HL-60 (cell line): ENCODE measurements at regions not wholly inside any gene's neighbourhood (a gene's known extent, or its start where the extent isn't known, plus 50 kb on each side); places are given as distances from the start of the nearest gene placed in this dataset.

Experiments used
- DNase-seq, 2 experiments: peaks; one replicate each; pipeline ENCODE4 v3.0.0-alpha.2; 2010 to 2020; ENCODE audit warnings: low read depth in 1 of 2, low spot score in 1 of 2
- H3K27ac ChIP-seq: fragments of 250-450 bp; sonication (Bioruptor Pico); replicated peaks from 2 replicates; pipeline ENCODE4 v1.5.1; 2020; ENCODE audit warnings: mild to moderate bottlenecking, moderate library complexity
- H3K27me3 ChIP-seq: fragments of 250-450 bp; sonication (Bioruptor Pico); 2 replicates; pipeline ENCODE4 v1.5.1; 2021; ENCODE audit warnings: mild to moderate bottlenecking, moderate library complexity; ENCODE audit not compliant: insufficient read depth, poor library complexity, severe bottlenecking
- H3K4me3 ChIP-seq: replicated peaks from 2 replicates; pipeline ENCODE4 v1.5.1; 2011; ENCODE audit warnings: mild to moderate bottlenecking, control low read depth, low read length; ENCODE audit not compliant: insufficient read depth
- CTCF ChIP-seq: IDR thresholded peaks from one replicate; pipeline ENCODE4 v1.5.1; 2011; ENCODE audit warnings: low read length, control low read depth, inconsistent platforms; ENCODE audit not compliant: insufficient read depth
- GABPA ChIP-seq: IDR thresholded peaks from 2 replicates; pipeline ENCODE4 v1.6.1; 2012; ENCODE audit warnings: low read depth
- POLR2AphosphoS5 ChIP-seq: IDR thresholded peaks from 2 replicates; pipeline ENCODE4 v1.6.1; 2012; ENCODE audit warnings: low read depth
- REST ChIP-seq: IDR thresholded peaks from 2 replicates; pipeline ENCODE4 v1.6.1; 2012; ENCODE audit warnings: low read depth; ENCODE audit not compliant: insufficient replicate concordance
- SPI1 ChIP-seq: IDR thresholded peaks from 2 replicates; pipeline ENCODE4 v1.6.1; 2012; ENCODE audit warnings: low read depth, mild to moderate bottlenecking, borderline replicate concordance

DNA sequence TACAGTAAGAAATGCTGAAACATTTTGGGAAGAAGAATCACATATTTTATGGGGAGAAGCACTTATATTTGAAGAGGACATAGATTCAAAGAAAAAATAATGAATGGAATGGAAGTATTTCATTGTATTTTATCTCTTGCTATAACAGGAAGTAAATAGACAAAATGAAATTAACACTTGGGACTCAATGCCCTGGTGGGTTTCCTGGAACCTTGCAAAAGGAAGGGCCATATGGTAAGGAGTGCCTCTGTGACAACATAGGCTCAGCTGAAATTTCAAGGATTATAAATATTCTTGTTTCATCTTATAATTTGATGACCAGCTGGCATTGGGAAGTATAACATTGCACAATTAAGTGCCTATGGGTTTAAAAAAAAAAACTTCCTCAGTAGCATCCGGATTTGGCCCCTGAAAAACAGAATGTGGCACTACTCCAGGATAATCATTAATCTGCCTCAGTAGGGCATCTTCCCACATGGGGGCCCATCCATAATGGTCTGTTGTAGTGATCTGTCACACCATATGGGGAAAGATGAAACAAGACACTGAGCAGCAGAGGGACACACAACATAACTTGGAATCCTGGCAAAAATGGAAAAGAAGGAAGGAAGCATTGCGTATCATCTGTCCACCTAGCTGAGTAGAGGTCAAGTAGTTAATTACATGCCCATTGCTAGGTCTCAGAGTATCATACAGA, 321.6 kb downstream of the NDFIP2 start:
- no peak for DNase-seq
- Histone ChIP-seq H3K27ac (no peak overlapping the region), H3K27me3 (no peaks in the 10 kb centered on the region), H3K4me3 (no peak overlapping the region)
- TF ChIP-seq GABPA (no peak), REST (no peak), CTCF (no peak), POLR2AphosphoS5 (no peak), SPI1 (no peak)

- Histone ChIP-seq H3K27me3 (no peaks in the 10 kb centered on the region), H3K4me3 (no peak overlapping the region), H3K27ac (no peak overlapping the region)
- TF ChIP-seq CTCF (no peak), GABPA (no peak), REST (no peak), POLR2AphosphoS5 (no peak), SPI1 (no peak)
- no peak for DNase-seq
These were observed 318.3 kb downstream of the NDFIP2 start for GRCh38 chr13:79799059-79799867.

DNA sequence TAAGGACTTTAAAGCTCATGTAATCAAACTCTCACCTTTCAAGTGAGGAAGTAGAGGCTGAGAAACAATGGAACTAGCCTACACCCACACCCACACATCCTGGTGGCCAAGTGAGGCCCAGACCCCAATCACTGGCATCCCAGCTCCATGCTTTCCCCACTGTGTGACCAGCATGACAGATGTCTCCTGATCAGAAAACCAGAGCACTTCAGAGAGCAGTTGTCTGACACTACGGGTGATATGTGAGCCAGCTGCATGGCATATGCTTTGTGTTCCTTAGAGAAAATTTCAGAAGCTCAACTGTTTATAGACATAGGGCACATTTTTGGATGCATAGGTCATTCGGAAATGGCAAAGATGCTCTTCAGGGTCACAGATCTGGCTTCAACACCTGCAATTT, 315.2 kb downstream of the NDFIP2 start:
- DNase-seq, result no peak
- Histone ChIP-seq H3K27me3 (no peaks in the 10 kb centered on the region), H3K27ac (no peak overlapping the region), H3K4me3 (no peak overlapping the region)
- no peak for TF ChIP-seq GABPA
- no peak for TF ChIP-seq CTCF
- TF ChIP-seq REST, result no peak
- TF ChIP-seq POLR2AphosphoS5, result no peak
- no peak for TF ChIP-seq SPI1
